Kidney epithelial cell (primary cell): ENCODE measurements at regions not wholly inside any gene's neighbourhood (a gene's known extent, or its start where the extent isn't known, plus 50 kb on each side); places are given as distances from the start of the nearest gene placed in this dataset.

ENCODE experiments used
- DNase-seq: peaks from one replicate; pipeline ENCODE4 v3.0.0-alpha.2; 2010; ENCODE audit warnings: low read depth
- H3K27me3 ChIP-seq: 2 replicates; pipeline ENCODE4 v1.6.0; 2011; ENCODE audit warnings: low read length; ENCODE audit not compliant: control insufficient read depth, insufficient read depth
- H3K36me3 ChIP-seq: 2 replicates; pipeline ENCODE4 v1.5.1; 2011; ENCODE audit warnings: low read length; ENCODE audit not compliant: control insufficient read depth, insufficient read depth
- H3K4me3 ChIP-seq: 2 replicates; pipeline ENCODE4 v1.5.1; 2011; ENCODE audit warnings: low read depth, mild to moderate bottlenecking, control low read depth, low read length
- CTCF ChIP-seq: IDR thresholded peaks from 2 replicates; pipeline ENCODE4 v1.5.1; 2011; ENCODE audit warnings: mild to moderate bottlenecking, moderate library complexity, low read length, control low read depth, inconsistent platforms; ENCODE audit not compliant: insufficient read depth, poor library complexity, severe bottlenecking

DNA sequence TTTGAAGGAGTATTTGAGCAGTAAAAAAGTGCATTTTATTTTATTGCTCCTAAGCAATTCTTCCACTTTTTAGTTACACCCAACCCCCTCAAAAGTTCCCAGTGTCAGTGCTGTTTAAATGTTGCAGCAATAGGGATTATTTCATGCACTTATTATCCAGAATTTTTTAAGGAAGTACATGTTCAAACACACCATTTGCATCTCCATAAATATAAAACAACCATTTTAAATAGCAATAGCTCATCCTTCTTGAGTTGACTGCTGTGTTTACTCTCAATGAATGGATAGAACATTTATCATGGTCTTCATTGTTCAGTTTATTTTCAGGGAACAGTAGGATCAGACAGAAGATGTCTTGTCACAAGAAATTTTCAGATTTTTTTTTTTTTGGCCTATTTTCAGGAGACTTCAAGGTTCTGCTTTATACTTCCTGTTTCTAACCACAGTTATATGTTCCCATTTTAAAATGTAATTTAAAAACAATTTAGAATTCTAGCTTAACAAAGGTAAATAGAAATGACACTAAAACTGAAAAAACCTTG is 171.9 kb downstream of the TMA16 start:
- DNase-seq = no peak
- no peaks in the 10 kb centered on the region for H3K36me3 ChIP-seq
- no peak for TF ChIP-seq CTCF
- no peak overlapping the region for H3K4me3 ChIP-seq
- no peaks in the 10 kb centered on the region for H3K27me3 ChIP-seq

GRCh38 chr4:163672751-163673150 is 178.3 kb downstream of the TMA16 start:
- TF ChIP-seq CTCF = no peak
- no peaks in the 10 kb centered on the region for H3K27me3 ChIP-seq
- H3K36me3 ChIP-seq = no peaks in the 10 kb centered on the region
- H3K4me3 ChIP-seq = no peak overlapping the region
- no peak for DNase-seq

DNA sequence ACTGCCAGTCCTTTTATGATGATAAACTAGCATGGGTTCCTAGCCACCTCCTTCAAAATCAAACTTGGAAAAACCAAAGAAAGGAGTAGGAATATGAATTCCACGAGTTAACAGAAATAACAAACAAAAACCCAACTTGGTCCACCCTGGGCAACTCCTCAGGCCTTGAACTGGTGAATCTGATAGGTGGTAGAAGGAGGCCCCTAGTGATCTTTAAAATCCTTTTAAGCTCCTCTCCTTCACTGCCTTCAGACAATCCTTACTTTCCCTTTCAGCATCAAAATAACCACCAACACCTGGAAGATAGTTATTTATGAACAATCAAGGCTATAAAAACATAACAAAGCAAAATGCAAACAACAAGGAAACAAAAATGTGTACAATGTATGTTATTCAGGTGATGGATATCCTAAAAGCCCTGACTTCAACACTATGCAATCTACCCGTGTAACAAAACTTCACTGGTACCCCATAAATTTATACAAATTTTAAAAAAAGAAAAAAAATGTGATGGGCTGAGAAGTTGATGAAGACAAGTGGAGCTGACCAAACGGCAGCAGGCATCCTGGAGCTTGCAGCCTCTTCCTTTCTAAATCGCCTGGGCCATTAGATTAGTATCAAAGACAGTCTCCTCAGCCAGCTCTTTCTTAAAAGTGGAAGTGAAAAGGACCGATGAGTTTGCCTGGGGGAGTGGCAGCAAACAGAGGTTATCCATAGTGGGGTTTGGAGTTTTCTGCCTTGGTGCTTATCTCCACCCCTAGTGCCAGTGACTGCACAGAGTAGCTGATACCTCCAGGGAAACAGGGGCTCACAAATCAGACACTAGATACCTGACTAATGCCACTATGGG is 179.6 kb downstream of the TMA16 start:
- Histone ChIP-seq H3K27me3 (no peaks in the 10 kb centered on the region), H3K4me3 (no peak overlapping the region), H3K36me3 (no peaks in the 10 kb centered on the region)
- no peak for DNase-seq
- no peak for TF ChIP-seq CTCF

DNA sequence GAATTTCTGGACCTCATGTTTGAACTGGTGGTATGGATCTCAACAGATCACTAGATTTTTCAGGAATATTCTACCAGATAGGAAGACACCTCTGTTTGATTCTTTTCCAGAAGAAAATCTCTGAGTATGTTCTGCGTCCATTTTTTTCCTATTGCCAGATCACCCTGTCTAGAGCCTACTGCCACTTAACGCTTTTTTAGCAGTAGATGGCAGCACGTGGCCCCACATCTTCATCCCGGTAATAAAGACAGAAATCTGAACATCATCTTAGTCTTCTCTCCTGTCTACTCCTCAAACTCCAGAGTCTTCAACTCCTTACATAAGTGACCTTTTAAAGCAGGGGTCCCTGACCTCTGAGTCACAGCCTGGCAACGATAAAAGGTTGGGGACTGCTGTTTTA is 184.7 kb downstream of the TMA16 start:
- Histone ChIP-seq H3K4me3 (no peak overlapping the region), H3K36me3 (no peaks in the 10 kb centered on the region), H3K27me3 (no peaks in the 10 kb centered on the region)
- no peak for TF ChIP-seq CTCF
- DNase-seq = no peak

DNA sequence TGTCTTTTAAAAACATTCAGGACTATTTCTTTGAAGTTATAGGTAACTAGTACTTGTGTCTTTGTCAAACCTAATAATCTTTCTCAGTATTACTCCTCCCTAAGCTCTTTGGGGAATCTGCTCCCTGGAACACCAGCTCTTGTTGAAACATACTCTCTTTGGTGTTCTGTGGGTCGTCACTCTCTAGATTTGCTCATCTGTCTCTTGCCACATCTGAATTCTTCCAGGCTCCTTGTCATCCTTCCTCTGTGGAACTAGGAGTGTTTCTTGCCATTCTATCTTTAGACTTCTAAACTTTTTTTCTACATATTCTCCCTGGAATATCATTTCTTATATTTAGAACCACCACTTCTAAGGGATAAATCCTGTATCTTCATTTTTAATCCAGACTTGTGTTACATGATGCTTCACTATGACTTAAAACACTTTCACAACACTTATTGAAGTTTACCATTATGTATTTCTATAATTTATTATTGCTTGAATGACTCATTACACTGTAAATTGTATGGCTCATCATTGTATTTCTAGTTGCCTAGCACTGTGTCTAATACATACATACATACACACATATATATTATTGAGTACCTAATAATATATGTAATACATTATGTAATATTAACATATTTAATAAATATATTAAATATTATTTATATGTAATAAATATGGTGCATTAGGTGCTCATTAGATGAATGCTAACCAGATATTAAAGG is 186.1 kb downstream of the TMA16 start:
- Histone ChIP-seq H3K27me3 (no peaks in the 10 kb centered on the region), H3K36me3 (no peaks in the 10 kb centered on the region), H3K4me3 (no peak overlapping the region)
- no peak for DNase-seq
- no peak for TF ChIP-seq CTCF
